NCI-H187 treated with DMSO at 0.1 percent for 48 hours (cell line): ENCODE measurements at regions not wholly inside any gene's neighbourhood (a gene's known extent, or its start where the extent isn't known, plus 50 kb on each side); places are given as distances from the start of the nearest gene placed in this dataset.

Source experiments
- DNase-seq: peaks from one replicate; lab custom pipeline; 2025; lab: John Stamatoyannopoulos, UW

GRCh38 chr11:98559961-98560360 lies 460.8 kb upstream of the CNTN5 start:
- no peak for DNase-seq

DNA sequence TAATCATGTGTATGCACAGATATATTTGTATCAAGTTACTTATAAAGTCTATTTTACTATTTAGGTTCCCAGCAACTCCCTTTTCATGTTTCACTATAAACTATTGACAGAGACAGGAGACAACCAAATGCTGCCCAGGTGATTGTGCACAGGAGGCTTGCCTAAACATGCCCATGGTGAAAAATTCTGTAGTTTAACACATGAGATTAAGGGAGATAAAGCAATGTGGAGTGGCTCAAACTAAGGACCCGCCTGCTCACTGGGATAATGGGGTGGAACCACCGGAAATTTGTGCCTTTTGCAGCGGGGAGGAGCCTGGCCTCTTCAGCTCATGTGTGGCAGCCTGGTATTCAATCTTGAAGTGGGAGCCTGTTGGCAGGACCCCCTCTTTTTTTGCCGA lies 459.5 kb upstream of the CNTN5 start:
- no peak for DNase-seq

GRCh38 chr11:98561877-98562395 lies 458.8 kb upstream of the CNTN5 start:
- DNase-seq = no peak

GRCh38 chr11:98564233-98564632 lies 456.5 kb upstream of the CNTN5 start:
- DNase-seq = no peak

GRCh38 chr11:98564881-98565280 lies 455.9 kb upstream of the CNTN5 start:
- DNase-seq = no peak

DNA sequence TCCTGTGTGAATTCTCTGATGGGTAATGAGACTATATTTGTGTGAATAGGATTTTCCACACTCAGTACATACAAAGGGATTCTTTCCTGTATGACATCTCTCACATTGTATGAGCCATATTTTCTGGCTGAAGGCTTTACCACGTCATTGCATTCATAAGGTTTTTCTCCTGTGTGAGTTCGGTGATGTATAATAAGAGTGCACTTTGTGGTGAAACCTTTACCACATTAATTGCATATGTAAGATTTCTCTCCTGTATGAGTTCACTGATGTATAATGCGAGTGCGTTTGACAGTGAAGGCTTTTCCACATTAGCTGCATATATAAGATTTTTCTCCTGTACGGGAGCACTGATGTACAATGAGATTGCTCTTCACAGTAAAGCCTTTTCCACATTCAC lies 455.4 kb upstream of the CNTN5 start:
- DNase-seq = no peak

GRCh38 chr11:98566978-98567377 lies 453.8 kb upstream of the CNTN5 start:
- DNase-seq = no peak

GRCh38 chr11:98568013-98568412 lies 452.7 kb upstream of the CNTN5 start:
- DNase-seq = no peak

DNA sequence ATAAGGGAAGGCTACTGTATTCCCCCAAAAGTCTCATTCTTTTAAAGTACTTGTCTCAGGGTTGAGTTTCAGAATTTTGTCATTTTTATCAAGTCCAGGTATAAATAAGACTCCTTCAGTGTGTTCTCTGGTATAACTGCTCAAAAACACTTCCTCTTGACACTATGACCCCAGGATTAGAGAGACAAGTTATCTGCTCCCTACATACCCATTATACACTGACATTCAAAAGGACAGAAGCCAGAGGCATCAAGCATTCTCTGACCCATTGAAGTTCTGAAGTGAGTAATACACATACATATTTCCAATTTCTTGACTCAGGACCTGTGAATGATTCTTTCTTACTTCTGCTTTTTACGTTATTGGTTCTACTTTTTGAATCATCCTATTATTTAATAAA lies 447.8 kb upstream of the CNTN5 start:
- no peak for DNase-seq

- DNase-seq = no peak
Observed at GRCh38 chr11:98587884-98588283, 432.9 kb upstream of the CNTN5 start.

- no peak for DNase-seq
Observed at GRCh38 chr11:98589967-98590366, 430.8 kb upstream of the CNTN5 start.

- DNase-seq = no peak
Observed at GRCh38 chr11:98600103-98600502, 420.6 kb upstream of the CNTN5 start.

DNA sequence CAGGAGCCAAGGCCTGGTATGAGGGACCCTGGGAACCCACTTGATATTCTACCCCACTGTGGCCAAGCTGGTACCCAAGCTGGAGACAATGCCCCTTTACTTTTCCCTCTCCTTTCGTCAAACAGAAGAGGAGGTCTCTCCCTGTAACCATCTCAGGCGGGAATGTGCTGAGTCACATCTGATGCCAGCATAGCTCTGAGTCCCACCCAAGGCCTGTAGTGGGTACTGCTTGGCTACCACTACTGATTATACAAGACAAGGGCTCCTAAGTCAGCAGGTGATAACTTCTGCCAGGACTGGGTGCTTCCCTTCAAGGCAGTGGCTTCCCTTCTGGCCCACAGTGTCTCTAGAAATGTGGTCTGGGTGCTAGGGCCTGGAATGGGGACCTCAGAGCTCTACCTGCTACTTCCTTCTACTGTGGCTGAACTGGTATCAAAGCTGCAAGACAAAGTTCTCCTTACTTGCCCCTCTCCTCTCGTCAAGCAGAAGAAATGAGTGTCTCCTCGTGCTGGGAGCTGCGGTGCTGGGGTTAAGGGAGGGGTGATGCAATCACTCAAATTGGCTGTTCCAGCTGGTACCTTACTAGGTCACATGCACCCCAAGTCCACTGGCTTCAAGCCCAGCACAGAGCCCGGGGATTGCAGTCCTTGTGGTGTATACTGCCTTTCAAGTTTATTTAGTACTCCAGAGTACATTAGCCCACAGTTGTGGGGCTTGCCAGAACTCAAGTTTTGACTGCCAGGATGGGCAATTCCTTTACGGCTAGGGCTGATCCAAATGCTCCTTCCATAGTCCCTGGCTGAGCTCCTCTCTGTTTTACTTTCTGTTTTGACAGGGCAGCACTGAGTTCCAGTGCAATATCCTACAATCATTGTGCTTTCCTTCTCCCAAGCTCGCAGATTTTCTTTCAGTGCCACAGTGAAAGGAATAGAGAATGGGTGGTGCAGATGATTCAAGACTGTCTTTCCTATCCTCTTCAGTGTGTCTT lies 419.7 kb upstream of the CNTN5 start:
- no peak for DNase-seq

DNA sequence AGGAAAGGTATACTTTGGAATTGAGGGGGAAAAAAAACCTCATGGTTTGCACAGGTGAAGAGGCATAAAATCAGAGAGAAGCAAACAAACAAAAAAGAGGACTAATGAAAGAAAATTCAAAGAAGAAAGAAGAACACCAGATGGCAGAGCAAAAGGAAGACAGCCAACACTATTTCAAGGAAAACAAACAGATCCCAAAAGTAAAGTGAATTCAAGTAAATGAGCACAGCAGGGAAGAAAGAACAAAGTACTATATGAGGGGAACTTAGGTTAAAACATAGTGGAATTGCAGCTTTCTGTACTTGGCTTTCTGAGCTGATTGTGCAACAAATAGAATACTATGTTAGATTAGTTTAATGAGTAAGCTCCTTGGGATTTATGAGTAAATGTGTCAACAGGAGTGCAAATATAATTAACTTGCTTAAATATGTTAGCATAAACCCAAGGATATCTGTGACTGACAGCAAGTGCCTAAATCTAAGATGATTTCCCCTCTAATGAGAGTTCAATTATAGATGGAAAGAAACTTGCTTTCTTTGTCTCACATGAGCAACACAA lies 404.6 kb upstream of the CNTN5 start:
- no peak for DNase-seq

- no peak for DNase-seq
Observed at GRCh38 chr11:98621767-98622166, 399.0 kb upstream of the CNTN5 start.

DNA sequence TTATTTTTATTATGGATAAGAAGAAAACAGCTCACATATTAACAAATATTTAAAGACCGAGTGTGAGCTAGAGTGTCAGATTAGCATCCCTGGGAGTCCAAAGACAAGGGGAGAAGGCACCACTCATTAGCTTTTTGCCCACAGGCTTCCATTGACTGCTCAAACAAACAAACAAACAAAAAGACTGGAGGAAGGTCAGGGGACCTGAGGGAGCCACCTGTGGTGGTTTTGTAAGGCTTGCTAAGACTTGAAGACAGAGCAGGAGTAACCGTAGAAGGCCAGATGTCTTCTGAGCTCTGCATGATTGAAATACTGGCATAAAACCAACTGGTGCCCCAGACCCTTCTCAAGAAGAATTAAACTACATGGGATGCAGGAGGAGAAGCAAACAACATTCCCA lies 395.2 kb upstream of the CNTN5 start:
- DNase-seq = no peak

GRCh38 chr11:98630736-98631135 lies 390.0 kb upstream of the CNTN5 start:
- no peak for DNase-seq

GRCh38 chr11:98657711-98658110 lies 363.0 kb upstream of the CNTN5 start:
- DNase-seq = no peak

GRCh38 chr11:98659431-98659830 lies 361.3 kb upstream of the CNTN5 start:
- DNase-seq = no peak

- DNase-seq = no peak
Observed at GRCh38 chr11:98674390-98674789, 346.4 kb upstream of the CNTN5 start.

DNA sequence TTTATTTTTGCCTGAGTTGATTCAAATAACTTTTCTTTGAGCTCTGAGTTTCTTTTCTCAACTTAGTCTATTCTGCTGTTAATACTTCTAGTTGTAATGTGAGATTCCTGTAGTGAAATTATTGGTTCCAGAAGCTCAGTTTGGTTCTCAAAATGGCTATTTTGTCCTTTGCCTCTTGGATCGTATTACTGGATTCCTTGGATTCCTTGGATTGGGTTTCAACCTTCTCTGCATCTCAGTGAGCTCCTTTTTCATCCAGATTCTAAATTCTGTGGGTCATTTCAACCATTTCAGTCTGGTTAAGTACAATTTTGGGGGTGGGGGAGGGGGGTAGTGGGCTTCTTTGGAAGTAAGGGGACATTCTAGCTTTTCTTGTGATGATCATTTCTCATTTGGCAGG lies 341.1 kb upstream of the CNTN5 start:
- DNase-seq = no peak

DNA sequence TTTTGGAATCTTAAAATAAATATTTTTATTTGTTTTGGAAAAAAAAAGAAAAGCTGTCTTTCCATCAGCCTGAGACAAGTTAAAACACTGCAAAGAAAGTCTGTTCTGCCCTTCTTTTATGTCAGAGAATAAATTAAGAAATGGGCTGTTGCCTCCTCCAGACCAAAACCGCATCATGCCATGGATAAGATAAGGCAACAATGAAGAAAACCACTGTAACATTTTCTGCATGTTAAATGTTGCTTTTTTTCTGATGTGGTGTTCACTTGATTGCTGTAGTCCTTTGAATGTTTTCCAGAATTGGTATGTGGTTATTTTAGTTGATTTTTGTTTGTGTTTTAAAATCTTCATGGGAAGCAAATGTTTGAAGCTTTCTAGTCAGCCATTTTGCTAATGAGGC lies 319.2 kb upstream of the CNTN5 start:
- DNase-seq = no peak

DNA sequence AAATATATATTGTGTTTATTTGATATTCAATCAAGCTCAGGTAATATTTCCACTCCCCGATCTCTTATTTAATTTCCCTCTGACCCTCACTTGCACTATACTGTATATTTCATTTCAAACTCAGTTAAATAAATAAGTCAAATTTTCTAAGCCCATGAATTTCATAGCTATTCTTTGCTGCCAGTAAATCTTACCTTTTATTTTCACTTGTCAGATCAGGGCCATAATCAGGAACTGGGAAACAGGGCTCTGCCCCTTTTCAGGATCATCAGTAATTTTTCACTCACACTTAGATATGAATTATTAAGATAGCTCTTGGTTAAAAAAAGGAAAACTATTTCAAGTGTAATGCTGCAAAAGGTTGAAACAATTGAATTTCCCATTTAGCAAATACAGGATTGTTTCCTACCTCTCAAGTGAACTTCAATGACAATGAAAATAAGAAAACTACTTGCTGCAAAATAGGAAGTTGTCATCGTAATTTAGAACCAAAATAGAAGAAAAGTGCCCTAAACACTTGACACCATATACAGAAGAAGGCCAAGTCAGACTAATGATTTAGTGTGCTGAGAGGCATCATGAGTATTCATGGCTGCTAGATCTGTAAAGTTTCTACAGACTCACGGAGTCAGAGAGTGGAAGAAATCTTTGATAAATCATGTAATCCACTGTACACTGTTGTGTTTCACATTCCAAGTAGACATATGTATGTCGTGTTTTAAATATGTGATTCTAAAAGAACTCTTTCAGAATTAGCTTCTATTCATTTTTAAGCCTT lies 316.8 kb upstream of the CNTN5 start:
- no peak for DNase-seq
